HG03558 (cell line): ENCODE measurements at regions not wholly inside any gene's neighbourhood (a gene's known extent, or its start where the extent isn't known, plus 50 kb on each side); places are given as distances from the start of the nearest gene placed in this dataset.
"Not testable (repeated sequence)": the region's sequence is repeated elsewhere in the genome, so short reads cannot be mapped to it uniquely, and the experiment has no call there.

ENCODE experiments used
- ATAC-seq: cut with Tn5 transposase; IDR thresholded peaks from one replicate; pipeline ENCODE4 v1.9.1; 2021; ENCODE audit warnings: moderate number of reproducible peaks; ENCODE audit not compliant: unreplicated experiment; ENCODE audit errors: extremely low read depth

DNA sequence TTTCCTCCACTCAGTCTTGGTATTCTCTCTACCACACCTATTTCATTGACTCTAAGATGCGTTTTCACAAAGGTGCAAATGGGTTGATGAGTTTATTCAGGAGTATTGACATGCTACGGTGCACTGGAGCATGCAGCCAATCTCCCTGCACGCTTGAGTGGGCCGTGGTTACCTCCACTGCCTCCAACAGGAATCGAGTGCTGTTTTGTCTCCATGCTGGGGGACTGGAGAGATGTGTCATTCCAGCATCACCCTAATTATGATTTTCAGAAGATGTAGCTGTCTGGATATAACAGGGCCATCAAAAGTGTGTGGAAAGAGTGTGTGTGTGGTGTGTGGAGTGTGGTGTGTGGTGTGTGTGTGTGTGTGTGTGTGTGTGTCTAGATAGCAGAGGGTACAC lies 351.6 kb upstream of the ZFHX3 start:
- ATAC-seq: no peak

- not testable (repeated sequence) for ATAC-seq
Measured at GRCh38 chr16:73398604-73399003, 350.7 kb upstream of the ZFHX3 start.

DNA sequence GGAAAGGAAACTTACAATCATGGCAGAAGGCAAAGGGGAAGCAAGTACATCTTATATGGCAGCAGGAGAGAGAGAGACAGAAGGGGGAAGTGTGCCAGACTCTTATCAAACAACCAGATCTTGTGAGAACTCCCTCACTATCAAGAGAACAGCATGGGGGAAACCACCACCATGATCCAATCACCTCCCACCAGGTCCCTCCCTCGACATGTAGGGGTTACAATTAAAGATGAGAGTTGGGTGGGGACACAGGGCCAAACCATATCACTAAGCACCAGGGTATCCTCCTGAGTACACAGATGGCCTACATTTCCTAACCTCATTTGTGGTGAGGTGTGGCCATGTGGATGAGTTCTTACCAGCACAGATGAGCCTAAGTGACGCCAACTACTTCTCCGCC lies 348.6 kb upstream of the ZFHX3 start:
- ATAC-seq: no peak

- no peak for ATAC-seq
Measured at GRCh38 chr16:73390936-73391335, 343.0 kb upstream of the ZFHX3 start.

GRCh38 chr16:73390491-73390890 lies 342.6 kb upstream of the ZFHX3 start:
- ATAC-seq: no peak

DNA sequence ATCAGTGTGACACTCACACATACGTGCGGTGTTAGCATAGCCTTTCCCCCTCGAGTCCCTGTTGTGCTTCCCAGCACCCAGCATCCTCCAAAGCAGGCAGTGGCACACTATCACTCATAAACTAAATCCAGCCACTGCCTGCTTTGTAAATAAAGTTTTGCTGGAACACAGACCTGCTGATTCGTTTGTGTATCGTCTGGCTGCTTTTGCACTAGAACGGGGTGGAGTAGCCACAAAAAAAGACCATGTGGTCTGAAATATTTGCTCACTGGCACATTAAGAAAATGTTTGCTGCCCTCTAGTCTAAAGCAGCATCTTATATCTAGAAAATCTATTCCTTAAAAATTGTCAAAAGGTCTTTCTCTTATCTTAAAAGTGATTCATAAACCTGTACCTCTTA lies 341.2 kb upstream of the ZFHX3 start:
- ATAC-seq: no peak

DNA sequence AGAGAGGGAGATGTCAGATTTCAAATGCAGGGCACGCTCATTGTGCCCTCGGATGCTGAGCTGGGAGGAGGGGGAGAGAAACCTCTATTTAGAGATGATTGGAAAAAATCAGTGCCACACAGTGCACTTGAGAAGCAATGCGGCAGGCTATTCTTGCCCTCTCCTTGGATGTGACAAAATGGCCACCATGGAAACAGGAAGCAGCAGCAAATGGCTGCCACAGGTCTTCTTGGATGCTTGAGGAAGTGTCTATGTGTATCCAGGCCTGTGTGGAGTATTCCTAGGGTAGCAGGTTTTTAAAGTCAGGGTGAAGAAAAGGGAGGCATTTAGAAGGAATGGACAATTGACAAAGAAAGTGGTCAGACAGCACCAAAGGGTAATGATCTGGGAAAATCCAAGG lies 340.1 kb upstream of the ZFHX3 start:
- no peak for ATAC-seq

DNA sequence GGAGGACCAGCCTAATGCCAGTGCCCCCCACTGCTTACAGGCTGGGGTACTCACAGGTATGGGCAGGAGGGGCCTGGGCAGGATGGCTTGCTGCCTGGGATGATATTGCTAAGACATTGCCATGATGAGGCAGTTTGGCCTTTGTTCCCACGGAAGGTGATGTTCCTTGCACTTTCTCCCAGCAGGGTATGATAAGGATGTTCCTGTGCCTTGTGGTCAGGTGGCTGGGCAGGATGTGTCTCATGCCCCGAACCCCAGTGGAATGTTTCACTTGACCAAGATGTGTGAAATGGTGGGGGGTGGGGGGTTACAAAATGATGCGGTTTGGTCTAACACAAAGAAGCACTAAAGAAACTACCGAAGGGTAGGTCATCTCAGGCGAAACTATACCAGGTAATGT lies 337.8 kb upstream of the ZFHX3 start:
- ATAC-seq: no peak

DNA sequence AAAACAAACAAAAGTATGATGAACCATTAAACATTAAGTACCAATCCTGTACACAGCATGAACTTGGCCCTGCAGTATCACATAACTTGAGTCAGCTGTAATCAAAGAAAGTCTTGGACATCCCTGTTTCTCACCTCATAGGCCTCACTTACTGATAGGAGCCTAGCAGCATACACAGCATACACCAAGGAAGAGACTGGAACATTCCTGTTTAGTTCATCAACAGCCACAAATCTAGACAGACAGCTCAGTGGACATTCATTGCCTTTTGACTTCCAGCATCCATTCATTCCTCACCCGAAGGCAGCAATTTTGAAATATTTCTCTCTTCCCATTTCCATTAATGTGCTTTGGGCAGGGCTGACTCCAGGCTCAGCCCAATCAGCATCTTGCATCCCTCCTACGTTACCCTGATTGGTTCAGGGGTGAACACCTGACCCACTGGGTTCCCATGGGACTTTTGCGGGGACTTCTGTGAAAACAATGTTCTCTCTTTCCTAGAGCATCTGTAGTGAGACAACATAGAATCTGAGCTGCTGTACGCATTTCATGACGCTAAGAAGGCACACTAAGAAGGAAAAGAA lies 336.7 kb upstream of the ZFHX3 start:
- no peak for ATAC-seq

DNA sequence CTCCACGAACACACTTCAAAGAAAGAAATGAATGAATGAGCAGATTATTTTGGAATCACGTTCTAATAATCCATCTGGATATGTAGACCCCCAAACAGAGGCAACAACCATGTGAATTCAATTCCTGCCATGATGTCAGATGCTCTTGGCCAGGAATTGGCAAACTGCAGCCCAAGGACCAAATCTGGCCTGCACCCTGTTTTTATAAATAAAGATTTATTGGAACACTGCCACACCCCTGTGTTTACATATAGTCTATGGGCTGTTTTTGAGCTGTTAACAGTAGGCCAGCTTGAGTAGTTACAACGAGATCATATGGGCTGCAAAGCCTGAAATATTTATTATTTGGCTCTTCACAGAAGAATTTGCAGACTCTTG lies 336.0 kb upstream of the ZFHX3 start:
- no peak for ATAC-seq

DNA sequence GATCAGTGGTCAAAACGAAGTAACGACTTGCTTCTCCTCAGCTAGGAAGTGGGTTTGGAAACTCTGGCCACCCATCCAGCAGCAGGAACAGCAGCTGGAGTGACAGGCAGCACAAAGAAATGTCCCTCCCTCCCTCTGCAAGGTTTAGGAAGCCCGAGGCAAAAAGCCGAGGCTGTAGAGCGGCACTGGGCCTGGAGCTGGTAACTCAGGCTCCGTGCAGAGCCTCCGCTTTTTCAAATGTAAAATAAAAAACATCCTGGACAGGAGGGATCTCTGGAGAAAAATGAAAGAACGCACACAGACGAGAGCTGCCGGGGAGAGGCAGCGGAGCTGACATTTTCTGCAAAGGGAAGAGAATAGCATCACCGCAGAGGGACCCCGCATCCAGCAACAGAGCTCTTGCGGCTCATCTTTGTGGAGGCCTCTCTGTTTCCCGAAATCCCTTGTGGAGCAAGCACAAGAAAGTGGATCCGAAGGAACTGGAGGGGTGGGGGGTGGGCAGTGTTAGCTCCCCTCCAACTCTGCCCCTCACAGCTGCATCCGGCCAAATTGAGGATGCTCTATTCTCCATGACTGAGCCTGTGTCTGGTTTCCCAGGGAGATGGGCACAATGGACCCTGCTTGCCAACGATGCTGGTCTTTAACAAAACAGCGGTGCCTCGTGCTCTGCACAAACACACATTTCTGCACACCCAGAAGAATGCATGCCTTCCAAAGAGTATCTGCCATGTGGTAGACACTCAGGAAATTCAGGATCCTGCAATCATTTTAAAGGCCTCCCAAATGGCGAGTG lies 335.5 kb upstream of the ZFHX3 start:
- ATAC-seq: no peak

GRCh38 chr16:73378471-73378870 lies 330.5 kb upstream of the ZFHX3 start:
- no peak for ATAC-seq

DNA sequence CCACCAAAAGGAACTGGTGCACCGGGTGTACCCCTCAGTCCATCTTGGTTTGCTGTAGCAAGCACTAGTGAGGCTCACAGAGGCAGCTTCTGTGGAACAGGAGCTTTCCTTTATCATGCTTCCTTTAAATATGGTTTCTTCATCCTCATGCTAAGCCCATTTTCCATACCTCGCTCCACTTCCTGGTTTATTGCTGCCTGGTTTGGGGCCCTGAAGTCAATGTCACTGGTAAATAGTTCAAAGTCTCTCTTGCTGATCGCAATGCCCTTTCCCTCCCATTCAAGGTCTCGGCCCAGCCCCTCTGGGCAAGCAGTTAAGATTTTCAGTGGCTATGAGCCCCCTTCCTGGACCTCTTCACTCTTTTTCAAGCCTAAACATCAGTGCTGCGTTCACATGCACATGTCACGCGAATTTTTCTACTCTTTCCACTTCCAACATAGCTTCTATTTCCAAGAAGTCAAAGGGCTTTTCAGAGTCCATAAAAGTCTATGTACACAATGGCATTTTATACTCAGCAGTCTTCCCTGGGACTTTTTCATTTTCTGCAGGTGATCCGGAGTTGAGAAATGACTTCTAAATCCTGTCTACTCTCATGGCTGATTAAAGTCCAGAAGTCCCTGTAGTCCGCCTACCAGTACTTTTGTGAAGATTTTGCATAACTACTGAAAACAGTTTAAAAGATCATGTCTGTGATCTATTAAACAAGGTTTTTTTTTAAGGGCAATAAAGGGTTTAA lies 323.8 kb upstream of the ZFHX3 start:
- no peak for ATAC-seq

GRCh38 chr16:73369851-73370250 lies 321.9 kb upstream of the ZFHX3 start:
- no peak for ATAC-seq

GRCh38 chr16:73368715-73369114 lies 320.8 kb upstream of the ZFHX3 start:
- no peak for ATAC-seq

DNA sequence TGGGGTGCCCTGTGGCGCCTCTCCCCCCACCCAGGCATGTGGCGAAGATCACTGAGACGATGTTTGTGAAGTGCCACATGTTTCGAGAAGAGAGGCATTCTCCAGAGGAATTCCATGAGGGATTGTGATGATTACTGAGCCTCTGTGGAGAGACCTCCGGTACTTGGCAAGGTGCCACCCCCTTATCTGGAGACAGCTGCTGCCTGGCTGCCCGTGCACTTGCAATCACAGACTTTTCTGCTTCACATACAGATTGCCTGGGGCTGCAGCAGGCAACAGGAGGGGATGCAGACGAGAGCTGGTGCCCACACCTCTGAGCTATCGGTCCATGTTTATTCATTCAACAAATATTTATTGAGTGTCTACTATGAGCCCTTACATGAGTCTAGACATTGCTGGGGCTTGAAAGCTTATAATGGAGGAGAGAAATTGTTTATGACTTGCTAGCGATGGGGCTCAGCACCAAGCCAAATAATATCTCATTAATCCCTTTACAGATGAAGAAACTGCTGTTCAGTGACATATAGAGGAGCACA lies 317.2 kb upstream of the ZFHX3 start:
- ATAC-seq: no peak

DNA sequence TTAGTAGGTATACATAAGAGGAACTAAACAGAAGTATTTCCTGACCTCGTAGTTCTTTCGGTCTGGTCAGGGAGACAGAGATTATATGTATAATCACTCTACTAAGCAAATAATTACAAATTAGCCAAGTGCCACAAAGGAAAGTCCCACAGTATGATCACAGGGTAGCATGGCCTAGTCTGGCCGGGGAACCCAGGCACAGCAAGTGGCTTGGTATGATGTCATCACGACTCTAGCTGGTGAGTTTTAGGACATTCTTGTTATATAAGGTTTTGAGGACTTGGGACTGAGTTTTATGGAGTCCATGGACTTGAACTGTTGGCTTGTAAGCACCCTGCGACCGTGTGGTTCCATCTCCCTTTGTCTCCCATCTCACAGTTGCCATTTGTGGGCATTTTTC lies 316.5 kb upstream of the ZFHX3 start:
- no peak for ATAC-seq

DNA sequence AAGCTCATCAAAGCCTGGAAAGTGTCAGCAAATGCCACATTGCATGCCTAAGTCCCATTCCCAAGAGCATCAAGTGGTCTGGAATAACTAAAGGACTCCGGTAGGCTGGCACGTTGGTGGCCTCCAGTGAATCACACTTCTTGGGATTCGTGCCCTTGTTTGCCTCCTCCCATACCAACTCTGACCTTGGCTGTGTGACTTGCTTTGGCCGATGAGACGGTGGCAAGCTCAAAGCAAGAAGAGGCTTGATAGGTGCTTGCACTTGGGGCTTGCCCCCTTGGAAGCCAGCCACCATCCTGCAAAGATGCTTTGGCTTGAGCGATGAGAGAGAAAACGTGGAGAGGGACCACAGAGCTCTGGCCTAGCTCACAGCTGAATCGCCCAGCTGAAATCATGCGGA lies 313.1 kb upstream of the ZFHX3 start:
- ATAC-seq: no peak

DNA sequence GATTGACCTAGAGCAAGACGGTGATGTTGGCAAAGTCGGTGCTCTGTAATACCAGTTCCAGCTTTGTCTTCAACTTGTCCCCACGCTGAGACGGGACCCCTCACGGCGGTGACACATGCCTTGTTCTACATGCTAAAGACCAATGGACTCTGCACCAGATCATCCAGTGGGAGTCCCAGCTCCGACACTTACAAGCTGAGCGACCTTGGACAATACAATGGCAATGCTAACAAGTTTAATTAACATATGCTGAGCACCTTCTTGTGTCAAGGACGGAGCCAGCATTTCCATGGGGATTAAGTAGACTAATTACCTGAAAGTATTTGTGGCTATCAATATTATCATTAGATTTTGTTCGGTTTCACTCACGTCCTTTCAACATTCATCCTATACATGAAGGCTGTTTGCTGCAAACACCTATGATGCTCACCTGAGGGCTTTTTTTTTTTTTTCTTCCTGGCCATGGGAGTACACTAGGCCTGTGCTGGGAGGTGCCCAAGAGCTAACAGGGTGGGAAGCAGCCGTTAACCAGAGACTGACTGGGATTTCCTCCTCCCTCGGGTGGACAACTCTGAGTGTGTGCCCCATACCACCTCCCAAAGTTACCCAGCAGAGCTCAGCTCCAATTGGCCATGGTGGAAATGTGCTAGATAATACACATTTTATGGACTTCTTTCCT lies 308.6 kb upstream of the ZFHX3 start:
- no peak for ATAC-seq

DNA sequence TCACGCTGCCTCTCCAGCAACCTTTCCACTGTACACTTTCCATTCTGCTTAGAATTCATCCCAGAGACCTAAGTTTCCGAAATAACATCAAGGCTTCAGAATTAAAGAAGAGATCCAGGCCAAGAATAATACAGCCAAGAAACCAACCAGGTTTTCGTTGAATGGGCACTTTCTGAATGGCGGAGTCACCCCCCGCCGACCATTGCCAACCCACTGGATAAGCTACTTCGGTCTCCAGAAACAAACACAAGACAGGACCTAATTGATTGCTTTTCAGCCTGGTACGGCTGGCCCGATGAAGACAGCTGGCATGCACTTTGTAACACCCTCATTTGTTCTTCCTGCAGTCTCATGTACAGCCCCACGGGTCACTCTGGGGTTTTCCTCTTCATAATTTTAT lies 308.1 kb upstream of the ZFHX3 start:
- no peak for ATAC-seq

DNA sequence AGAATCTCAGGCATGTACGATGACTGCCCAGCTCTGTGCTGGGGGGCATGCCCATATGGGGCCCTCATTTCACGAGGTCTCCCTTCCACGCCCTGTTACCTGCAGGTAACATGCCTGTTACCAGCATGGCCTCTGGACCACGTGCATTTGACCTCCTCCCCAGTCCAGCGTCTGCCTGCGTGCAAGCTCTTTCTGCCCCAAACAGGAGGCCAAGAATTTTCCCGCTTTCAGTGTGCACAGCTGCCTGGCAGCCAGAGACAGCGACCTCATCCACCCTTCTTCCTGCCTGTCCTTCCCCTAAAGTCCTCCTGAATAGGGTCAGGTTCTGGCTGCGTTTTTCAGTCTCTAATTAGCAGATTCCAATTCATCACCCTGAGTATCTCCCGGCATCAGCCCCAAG lies 306.5 kb upstream of the ZFHX3 start:
- ATAC-seq: no peak
